ENCODE measurements at regions not wholly inside any gene's neighbourhood (a gene's known extent, or its start where the extent isn't known, plus 50 kb on each side); places are given as distances from the start of the nearest gene placed in this dataset.

GRCh38 chr12:124232654-124232987 lies 62.3 kb upstream of the RFLNA start:
- POLR2A ChIA-PET: no interaction called here
- Mint-ChIP-seq H3K36me3 (ENCODE audit: low read depth) (no peaks in the 10 kb centered on the region), H3K27me3 (peaks cover 3% of the 10 kb centered on the region), H3K27ac (no peak overlapping the region), H3K4me1 (ENCODE audit: low read depth) (peaks cover 6% of the 10 kb centered on the region), H3K9me3 (peaks cover 2% of the 10 kb centered on the region), H3K4me3 (no peak overlapping the region)
- TF ChIP-seq, protein P1, sequence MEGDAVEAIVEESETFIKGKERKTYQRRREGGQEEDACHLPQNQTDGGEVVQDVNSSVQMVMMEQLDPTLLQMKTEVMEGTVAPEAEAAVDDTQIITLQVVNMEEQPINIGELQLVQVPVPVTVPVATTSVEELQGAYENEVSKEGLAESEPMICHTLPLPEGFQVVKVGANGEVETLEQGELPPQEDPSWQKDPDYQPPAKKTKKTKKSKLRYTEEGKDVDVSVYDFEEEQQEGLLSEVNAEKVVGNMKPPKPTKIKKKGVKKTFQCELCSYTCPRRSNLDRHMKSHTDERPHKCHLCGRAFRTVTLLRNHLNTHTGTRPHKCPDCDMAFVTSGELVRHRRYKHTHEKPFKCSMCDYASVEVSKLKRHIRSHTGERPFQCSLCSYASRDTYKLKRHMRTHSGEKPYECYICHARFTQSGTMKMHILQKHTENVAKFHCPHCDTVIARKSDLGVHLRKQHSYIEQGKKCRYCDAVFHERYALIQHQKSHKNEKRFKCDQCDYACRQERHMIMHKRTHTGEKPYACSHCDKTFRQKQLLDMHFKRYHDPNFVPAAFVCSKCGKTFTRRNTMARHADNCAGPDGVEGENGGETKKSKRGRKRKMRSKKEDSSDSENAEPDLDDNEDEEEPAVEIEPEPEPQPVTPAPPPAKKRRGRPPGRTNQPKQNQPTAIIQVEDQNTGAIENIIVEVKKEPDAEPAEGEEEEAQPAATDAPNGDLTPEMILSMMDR (IDR thresholded peaks at IDR 0.05): no peak
- DNase-seq: no peak
- intact Hi-C loops (cut with micrococcal nuclease): no loop called here
- ATAC-seq: no peak
- CTCF ChIA-PET: no interaction called here

DNA sequence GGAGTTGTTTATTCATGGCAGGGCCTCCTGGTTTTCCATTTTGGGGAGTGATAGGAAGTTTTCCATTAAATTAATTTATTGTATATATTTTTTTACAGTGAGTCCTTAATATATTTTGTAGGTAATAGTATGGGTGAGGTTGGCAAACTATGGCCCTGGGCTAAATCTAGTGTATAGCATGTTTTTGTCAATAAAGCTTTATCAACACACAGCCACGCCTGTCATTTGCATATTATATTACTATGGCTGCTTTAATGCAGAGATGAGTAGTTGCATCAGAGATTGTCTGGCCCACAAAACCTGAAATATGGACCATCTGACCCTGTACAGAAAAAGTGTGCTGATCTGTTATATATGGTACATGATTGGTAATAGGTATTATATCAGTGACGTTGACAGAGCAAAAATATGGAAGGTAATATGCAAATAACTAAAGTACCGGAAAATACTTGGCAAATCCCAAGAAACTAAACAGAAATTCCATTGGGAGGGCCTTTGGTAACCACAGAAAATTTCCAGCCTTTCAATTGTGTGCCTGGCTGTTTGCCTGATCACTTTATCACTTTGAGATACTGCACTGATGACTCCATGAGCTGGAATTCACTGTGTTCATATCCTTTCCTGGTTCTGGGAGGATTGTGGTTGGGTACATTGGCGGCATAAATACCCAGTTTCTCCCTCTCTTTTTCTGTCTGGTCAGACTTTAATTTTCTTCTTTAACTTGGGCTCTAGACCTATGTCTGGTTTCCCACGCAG lies 61.7 kb upstream of the RFLNA start:
- intact Hi-C loops (cut with micrococcal nuclease): no loop called here
- CTCF ChIA-PET: no interaction called here

DNA sequence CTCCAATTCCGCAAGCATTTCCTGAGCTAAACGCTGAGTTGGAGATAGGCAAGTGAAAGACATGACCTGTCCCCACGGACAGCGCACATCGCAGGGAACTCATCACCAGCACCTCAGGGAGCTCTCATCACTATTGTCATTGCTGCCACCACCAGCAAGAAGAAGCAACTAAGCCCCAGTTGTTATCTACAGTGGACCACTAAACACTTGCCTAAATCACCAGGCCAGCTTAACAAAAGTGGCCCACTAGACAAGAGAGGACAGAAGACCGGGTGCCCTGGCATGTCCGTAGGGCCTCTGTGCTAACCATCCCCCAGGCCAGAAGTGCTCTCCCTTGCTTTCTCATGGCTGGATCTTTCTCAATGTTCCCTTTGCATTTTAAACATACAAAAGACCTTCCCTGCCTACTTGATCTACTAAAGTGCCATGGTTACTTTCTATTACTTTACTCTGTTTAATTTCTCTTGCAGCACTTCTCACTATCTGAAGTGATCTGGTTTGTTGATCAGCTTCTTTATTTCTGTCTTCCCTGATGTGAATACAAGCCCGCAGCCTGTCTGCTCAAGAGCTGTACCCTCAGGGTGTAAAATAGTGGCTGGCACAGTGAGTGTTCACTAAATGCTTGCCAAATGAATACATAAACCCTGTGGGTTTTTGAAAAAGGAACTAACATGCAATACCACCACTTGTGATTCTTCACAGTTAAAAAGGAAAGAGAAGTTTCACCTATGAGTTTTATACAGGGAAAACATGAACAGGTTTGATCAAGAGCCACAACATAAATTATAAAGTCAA lies 60.9 kb upstream of the RFLNA start:
- CTCF ChIA-PET: no interaction called here
- POLR2A ChIA-PET: no interaction called here
- intact Hi-C loops (cut with micrococcal nuclease): no loop called here
- Mint-ChIP-seq H3K9me3 (peaks cover 2% of the 10 kb centered on the region), H3K4me1 (ENCODE audit: low read depth) (no peaks in the 10 kb centered on the region), H3K4me3 (no peak overlapping the region), H3K27me3 (peaks cover 3% of the 10 kb centered on the region), H3K36me3 (ENCODE audit: low read depth) (no peaks in the 10 kb centered on the region), H3K27ac (no peak overlapping the region)
- ATAC-seq: no peak
- DNase-seq: no peak
- TF ChIP-seq, protein P1 (IDR thresholded peaks at IDR 0.05): no peak

More for the DNA sequence above, 61.7 kb upstream of the RFLNA start:
- peaks cover 3% of the 10 kb centered on the region for H3K27me3 Mint-ChIP-seq
- H3K4me3 Mint-ChIP-seq: no peak overlapping the region
- TF ChIP-seq, protein P1 (IDR thresholded peaks at IDR 0.05): no peak
- H3K9me3 Mint-ChIP-seq: peaks cover 2% of the 10 kb centered on the region
- POLR2A ChIA-PET: no interaction called here
- H3K4me1 Mint-ChIP-seq (ENCODE audit: low read depth): peaks cover under 1% of the 10 kb centered on the region
- H3K27ac Mint-ChIP-seq: no peak overlapping the region
- ATAC-seq: no peak
- no peaks in the 10 kb centered on the region for H3K36me3 Mint-ChIP-seq (ENCODE audit: low read depth)
- no peak for DNase-seq

DNA sequence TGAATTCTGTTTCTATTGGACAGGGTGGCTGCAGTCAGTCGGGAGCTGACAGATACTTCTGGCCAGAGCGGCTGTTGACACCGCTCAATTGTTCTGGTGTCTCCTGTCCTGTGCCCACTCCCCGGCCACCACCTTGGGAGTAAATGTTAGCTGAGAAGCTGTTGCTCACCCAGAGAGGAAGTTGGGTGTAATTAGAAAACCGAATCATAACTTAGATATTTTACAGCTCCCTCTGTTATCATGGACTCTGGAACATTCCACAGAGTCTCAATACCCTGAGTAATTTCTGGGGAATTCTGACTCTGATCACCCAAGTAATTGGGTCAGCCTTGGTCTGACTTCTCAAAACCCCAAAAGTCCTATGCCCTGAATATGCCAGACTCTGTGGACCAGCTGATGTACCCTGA lies 58.3 kb upstream of the RFLNA start:
- no peak overlapping the region for H3K27ac Mint-ChIP-seq
- ChIA-PET POLR2A (no interaction called here), CTCF (no interaction called here)
- TF ChIP-seq, protein P1 (IDR thresholded peaks at IDR 0.05): no peak
- H3K4me1 Mint-ChIP-seq (ENCODE audit: low read depth): no peaks in the 10 kb centered on the region
- H3K27me3 Mint-ChIP-seq: peaks cover 3% of the 10 kb centered on the region
- ATAC-seq (no peak), DNase-seq (no peak)
- intact Hi-C loops (cut with micrococcal nuclease): no loop called here
- peaks cover 2% of the 10 kb centered on the region for H3K9me3 Mint-ChIP-seq
- no peaks in the 10 kb centered on the region for H3K36me3 Mint-ChIP-seq (ENCODE audit: low read depth)
- H3K4me3 Mint-ChIP-seq: no peak overlapping the region

DNA sequence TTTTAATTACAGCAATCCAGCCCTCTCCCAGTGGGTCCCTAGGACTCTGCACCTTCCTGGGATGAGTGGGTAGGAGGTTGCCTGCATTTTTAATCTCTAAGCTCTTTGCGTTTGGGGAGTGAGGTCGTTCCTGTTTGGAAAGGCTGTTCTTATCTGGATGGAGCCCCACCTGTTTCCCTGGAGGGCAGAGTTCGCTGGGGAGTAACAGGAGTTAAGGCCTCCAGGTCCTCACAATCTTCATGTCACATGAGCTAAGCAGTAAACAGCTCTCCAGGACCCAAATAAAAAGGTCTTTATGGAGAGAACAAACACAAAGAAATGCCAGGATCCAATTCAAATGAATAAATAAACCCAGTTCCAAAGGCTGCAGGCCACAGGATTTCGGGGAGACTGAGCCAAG lies 56.0 kb upstream of the RFLNA start:
- CTCF ChIA-PET: no interaction called here
- POLR2A ChIA-PET: interaction anchor here (0.6 kb wide), 1 partner anchor 24 kb away, joined by 4 read pairs; no protein-coding TSS in a partner anchor
- Mint-ChIP-seq H3K36me3 (ENCODE audit: low read depth) (no peaks in the 10 kb centered on the region), H3K9me3 (peaks cover 3% of the 10 kb centered on the region), H3K4me1 (ENCODE audit: low read depth) (no peaks in the 10 kb centered on the region), H3K27ac (no peak overlapping the region), H3K27me3 (no peaks in the 10 kb centered on the region), H3K4me3 (no peak overlapping the region)
- TF ChIP-seq, protein P1 (IDR thresholded peaks at IDR 0.05): no peak
- intact Hi-C loops (cut with micrococcal nuclease): no loop called here
- DNase-seq: no peak
- ATAC-seq: no peak
